ENCODE measurements at regions not wholly inside any gene's neighbourhood (a gene's known extent, or its start where the extent isn't known, plus 50 kb on each side); places are given as distances from the start of the nearest gene placed in this dataset.

- H4K20me1 ChIP-seq (ENCODE audit: insufficient read depth), result no peaks in the 10 kb centered on the region
- H3K27me3 ChIP-seq (ENCODE audit: insufficient read depth, low read depth), result no peaks in the 10 kb centered on the region
- TF ChIP-seq, protein P1, sequence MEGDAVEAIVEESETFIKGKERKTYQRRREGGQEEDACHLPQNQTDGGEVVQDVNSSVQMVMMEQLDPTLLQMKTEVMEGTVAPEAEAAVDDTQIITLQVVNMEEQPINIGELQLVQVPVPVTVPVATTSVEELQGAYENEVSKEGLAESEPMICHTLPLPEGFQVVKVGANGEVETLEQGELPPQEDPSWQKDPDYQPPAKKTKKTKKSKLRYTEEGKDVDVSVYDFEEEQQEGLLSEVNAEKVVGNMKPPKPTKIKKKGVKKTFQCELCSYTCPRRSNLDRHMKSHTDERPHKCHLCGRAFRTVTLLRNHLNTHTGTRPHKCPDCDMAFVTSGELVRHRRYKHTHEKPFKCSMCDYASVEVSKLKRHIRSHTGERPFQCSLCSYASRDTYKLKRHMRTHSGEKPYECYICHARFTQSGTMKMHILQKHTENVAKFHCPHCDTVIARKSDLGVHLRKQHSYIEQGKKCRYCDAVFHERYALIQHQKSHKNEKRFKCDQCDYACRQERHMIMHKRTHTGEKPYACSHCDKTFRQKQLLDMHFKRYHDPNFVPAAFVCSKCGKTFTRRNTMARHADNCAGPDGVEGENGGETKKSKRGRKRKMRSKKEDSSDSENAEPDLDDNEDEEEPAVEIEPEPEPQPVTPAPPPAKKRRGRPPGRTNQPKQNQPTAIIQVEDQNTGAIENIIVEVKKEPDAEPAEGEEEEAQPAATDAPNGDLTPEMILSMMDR (conservative IDR thresholded peaks at IDR 0.05), result no peak
- TF ChIP-seq EZH2 (IDR thresholded peaks at IDR 0.05; ENCODE audit: low read depth), result no peak
- no peaks in the 10 kb centered on the region; the same call in 1 of the 2 replicates for H3K9me2 ChIP-seq (ENCODE audit: insufficient read depth)
- peak overlapping the region; percentile 55 for H3K27ac ChIP-seq
- peaks cover 29% of the 10 kb centered on the region for H3K4me1 ChIP-seq (replicated peaks; ENCODE audit: insufficient read depth)
- H3K4me3 ChIP-seq, result no peak overlapping the region
- no TSS peak for BruUV-seq (replicated peaks)
- POLR2A ChIA-PET (ENCODE audit: unreplicated experiment), result no interaction called here
- intact Hi-C loops (cut with micrococcal nuclease; ENCODE audit: unreplicated experiment), result loop anchor here (1.0 kb wide), 1 partner anchor 9 kb away; no protein-coding TSS in a partner anchor
- H3K79me2 ChIP-seq (ENCODE audit: low read depth), result no peaks in the 10 kb centered on the region
- DNase-seq, result no peak
- H3K4me2 ChIP-seq, result no peak overlapping the region
- no peaks in the 10 kb centered on the region for H3K9me3 ChIP-seq (ENCODE audit: insufficient read depth, low read depth)
- peaks cover 17% of the 10 kb centered on the region for H3F3A ChIP-seq (ENCODE audit: insufficient read depth, low read depth)
- CTCF ChIA-PET, result no interaction called here
- H2AFZ ChIP-seq, result no peak overlapping the region; the same call in 1 of the 2 replicates
- no peaks in the 10 kb centered on the region for H3K36me3 ChIP-seq (ENCODE audit: low read depth)
Observed at GRCh38 chr2:39854771-39855170, 75.7 kb upstream of the THUMPD2 start.

- Histone ChIP-seq H3K36me3 (ENCODE audit: low read depth) (no peaks in the 10 kb centered on the region), H3K9me3 (ENCODE audit: insufficient read depth, low read depth) (no peaks in the 10 kb centered on the region), H2AFZ (no peak overlapping the region), H3K4me2 (no peak overlapping the region), H3K27me3 (ENCODE audit: insufficient read depth, low read depth) (no peaks in the 10 kb centered on the region), H3F3A (ENCODE audit: insufficient read depth, low read depth) (peaks cover 17% of the 10 kb centered on the region), H3K9me2 (ENCODE audit: insufficient read depth) (no peaks in the 10 kb centered on the region), H3K4me3 (no peak overlapping the region), H3K79me2 (ENCODE audit: low read depth) (no peaks in the 10 kb centered on the region), H3K4me1 (replicated peaks; ENCODE audit: insufficient read depth) (peaks cover 29% of the 10 kb centered on the region), H3K27ac (no peak overlapping the region), H4K20me1 (ENCODE audit: insufficient read depth) (no peaks in the 10 kb centered on the region)
- DNase-seq, result no peak
- intact Hi-C loops (cut with micrococcal nuclease; ENCODE audit: unreplicated experiment), result no loop called here
- TF ChIP-seq EZH2 (IDR thresholded peaks at IDR 0.05; ENCODE audit: low read depth), result no peak
- TF ChIP-seq, protein P1 (conservative IDR thresholded peaks at IDR 0.05), result no peak
- POLR2A ChIA-PET (ENCODE audit: unreplicated experiment), result no interaction called here
- CTCF ChIA-PET, result interaction anchor here (0.5 kb wide), 1 partner anchor 635 kb away, joined by 6 read pairs; no protein-coding TSS in a partner anchor
- no TSS peak for BruUV-seq (replicated peaks)
Observed at GRCh38 chr2:39852831-39853230, 73.8 kb upstream of the THUMPD2 start.

DNA sequence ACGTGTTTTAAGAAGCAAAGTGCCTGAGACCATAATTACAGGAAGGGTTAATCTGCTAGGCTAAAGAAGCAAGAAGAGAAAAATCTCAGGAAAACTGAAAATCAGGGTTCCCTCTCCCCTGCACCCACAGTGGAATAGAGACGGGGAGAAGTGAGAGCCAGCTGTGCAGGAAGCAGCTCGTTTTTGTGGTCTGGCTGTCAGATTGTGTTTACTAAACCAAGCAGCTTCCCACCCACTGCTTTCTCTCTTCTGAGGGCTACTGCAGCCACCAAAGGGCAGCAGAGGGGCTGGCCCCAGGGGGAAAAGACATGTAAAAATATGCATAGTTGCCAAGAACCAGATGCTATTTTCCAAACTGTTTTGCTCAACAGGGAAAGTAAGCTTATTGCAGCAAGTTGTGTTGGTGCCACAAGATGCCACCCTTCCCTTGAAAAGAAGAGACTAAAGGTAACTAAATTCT, 72.6 kb upstream of the THUMPD2 start:
- BruUV-seq (replicated peaks), result no TSS peak
- no peaks in the 10 kb centered on the region for H3K27me3 ChIP-seq (ENCODE audit: insufficient read depth, low read depth)
- POLR2A ChIA-PET (ENCODE audit: unreplicated experiment), result interaction anchor here (0.7 kb wide), 1 partner anchor 713 kb away, joined by 4 read pairs; no protein-coding TSS in a partner anchor
- CTCF ChIA-PET, result interaction anchor here (0.7 kb wide), 1 partner anchor 62 kb away, joined by 6 read pairs; no protein-coding TSS in a partner anchor
- intact Hi-C loops (cut with micrococcal nuclease; ENCODE audit: unreplicated experiment), result no loop called here
- no peak overlapping the region for H3K4me3 ChIP-seq
- H4K20me1 ChIP-seq (ENCODE audit: insufficient read depth), result no peaks in the 10 kb centered on the region
- TF ChIP-seq EZH2 (IDR thresholded peaks at IDR 0.05; ENCODE audit: low read depth), result no peak
- H3K9me3 ChIP-seq (ENCODE audit: insufficient read depth, low read depth), result peaks cover 4% of the 10 kb centered on the region; the same call in 1 of the 2 replicates
- DNase-seq, result no peak
- no peak overlapping the region for H3K4me2 ChIP-seq
- no peaks in the 10 kb centered on the region for H3K9me2 ChIP-seq (ENCODE audit: insufficient read depth)
- H3K27ac ChIP-seq, result no peak overlapping the region
- no peaks in the 10 kb centered on the region for H3K36me3 ChIP-seq (ENCODE audit: low read depth)
- no peaks in the 10 kb centered on the region for H3K79me2 ChIP-seq (ENCODE audit: low read depth)
- peaks cover 17% of the 10 kb centered on the region for H3F3A ChIP-seq (ENCODE audit: insufficient read depth, low read depth)
- H3K4me1 ChIP-seq (replicated peaks; ENCODE audit: insufficient read depth), result peaks cover 26% of the 10 kb centered on the region
- H2AFZ ChIP-seq, result no peak overlapping the region; the same call in 1 of the 2 replicates

GRCh38 chr2:39851251-39851650, 72.2 kb upstream of the THUMPD2 start:
- no peak overlapping the region for H2AFZ ChIP-seq

More at GRCh38 chr2:39851251-39851650, 72.2 kb upstream of the THUMPD2 start:
- H3K27ac ChIP-seq, result no peak overlapping the region
- H3K4me3 ChIP-seq, result no peak overlapping the region
- no peaks in the 10 kb centered on the region for H3K79me2 ChIP-seq (ENCODE audit: low read depth)
- TF ChIP-seq, protein P1 (conservative IDR thresholded peaks at IDR 0.05), result no peak
- TF ChIP-seq EZH2 (IDR thresholded peaks at IDR 0.05; ENCODE audit: low read depth), result no peak
- no peaks in the 10 kb centered on the region for H3K9me2 ChIP-seq (ENCODE audit: insufficient read depth)
- no peaks in the 10 kb centered on the region for H4K20me1 ChIP-seq (ENCODE audit: insufficient read depth)
- ChIA-PET POLR2A (ENCODE audit: unreplicated experiment) (no interaction called here), CTCF (interaction anchor here (0.7 kb wide), 1 partner anchor 62 kb away, joined by 6 read pairs; no protein-coding TSS in a partner anchor)
- H3K4me1 ChIP-seq (replicated peaks; ENCODE audit: insufficient read depth), result peaks cover 24% of the 10 kb centered on the region
- no peaks in the 10 kb centered on the region for H3K36me3 ChIP-seq (ENCODE audit: low read depth)
- H3K9me3 ChIP-seq (ENCODE audit: insufficient read depth, low read depth), result peaks cover 4% of the 10 kb centered on the region; the same call in 1 of the 2 replicates
- H3K4me2 ChIP-seq, result no peak overlapping the region
- DNase-seq, result no peak
- intact Hi-C loops (cut with micrococcal nuclease; ENCODE audit: unreplicated experiment), result no loop called here
- H3K27me3 ChIP-seq (ENCODE audit: insufficient read depth, low read depth), result no peaks in the 10 kb centered on the region
- H3F3A ChIP-seq (ENCODE audit: insufficient read depth, low read depth), result peaks cover 15% of the 10 kb centered on the region
- no TSS peak for BruUV-seq (replicated peaks)
